A673 (cell line): ENCODE measurements at regions not wholly inside any gene's neighbourhood (a gene's known extent, or its start where the extent isn't known, plus 50 kb on each side); places are given as distances from the start of the nearest gene placed in this dataset.

Experiments
- BruUV-seq: library from RNA; stranded (reverse); fragments of 400-500 nt; replicated peaks from 2 replicates; lab custom pipeline; 2021; lab: Mats Ljungman, UMichigan
- CTCF ChIA-PET: fragments of 300-600 bp; sonication (Branson Sonifier 250); formaldehyde crosslinking; loops from one replicate; lab custom pipeline; 2022; ENCODE audit warnings: antibody characterized with exemption; lab: Charles Lee
- POLR2A ChIA-PET: fragments of 300-600 bp; sonication (Branson Sonifier 250); formaldehyde crosslinking; loops from one replicate; lab custom pipeline; 2022; ENCODE audit warnings: antibody characterized with exemption; ENCODE audit not compliant: low non-redundant PET; lab: Charles Lee
- DNase-seq: peaks from one replicate; pipeline ENCODE4 v3.0.0-alpha.2; 2015; ENCODE audit warnings: low spot score
- H3K27ac ChIP-seq: fragments of 200-600 bp; sonication (generic); 2 replicates; pipeline ENCODE4 v1.5.1; 2016; ENCODE audit warnings: mixed run types, low read depth, mild to moderate bottlenecking, mixed read lengths, antibody characterized with exemption, low read length; ENCODE audit not compliant: poor library complexity, severe bottlenecking
- H3K27me3 ChIP-seq: fragments of 200-600 bp; sonication (generic); replicated peaks from 2 replicates; pipeline ENCODE4 v1.6.1; 2017; ENCODE audit warnings: mixed run types, low read depth, mild to moderate bottlenecking, mixed read lengths, antibody characterized with exemption, low read length; ENCODE audit not compliant: insufficient read depth, poor library complexity
- H3K36me3 ChIP-seq: fragments of 200-600 bp; sonication (generic); 2 replicates; pipeline ENCODE4 v1.6.1; 2016; ENCODE audit warnings: mixed run types, mild to moderate bottlenecking, mixed read lengths, antibody characterized with exemption, low read length; ENCODE audit not compliant: insufficient read depth, poor library complexity, severe bottlenecking
- H3K4me1 ChIP-seq: fragments of 200-600 bp; sonication (generic); 2 replicates; pipeline ENCODE4 v1.6.1; 2017; ENCODE audit warnings: mixed run types, mild to moderate bottlenecking, mixed read lengths, antibody characterized with exemption, low read length; ENCODE audit not compliant: insufficient read depth, poor library complexity, severe bottlenecking
- H3K4me3 ChIP-seq: fragments of 200-600 bp; sonication (generic); 2 replicates; pipeline ENCODE4 v1.5.1; 2016; ENCODE audit warnings: low read depth, mixed run types, mild to moderate bottlenecking, mixed read lengths, low read length; ENCODE audit not compliant: poor library complexity, severe bottlenecking
- H3K9me3 ChIP-seq: fragments of 200-600 bp; sonication (generic); 2 replicates; pipeline ENCODE4 v1.6.1; 2016; ENCODE audit warnings: mixed run types, low read depth, mild to moderate bottlenecking, mixed read lengths, antibody characterized with exemption, low read length; ENCODE audit not compliant: poor library complexity, severe bottlenecking
- EZH2 ChIP-seq: fragments of 200-600 bp; sonication (generic); IDR thresholded peaks from 2 replicates; pipeline ENCODE4 v1.6.1; 2017; ENCODE audit warnings: borderline replicate concordance, low read depth, mild to moderate bottlenecking, mixed read lengths, antibody characterized with exemption, low read length; ENCODE audit not compliant: poor library complexity, severe bottlenecking
- intact Hi-C: fragments of 100-400 bp; cut with micrococcal nuclease; formaldehyde crosslinking; loops from one replicate; pipeline ENCODE4 v1.10.0; 2022; ENCODE audit not compliant: unreplicated experiment
- TF ChIP-seq, protein P1 (sequence below): fragments of 300-800, 200-600 bp; sonication (generic); conservative IDR thresholded peaks from 2 replicates; pipeline ENCODE4 v1.5.1; 2017; ENCODE audit warnings: low read depth, mild to moderate bottlenecking, antibody characterized with exemption, low read length, moderate library complexity, mixed read lengths

DNA sequence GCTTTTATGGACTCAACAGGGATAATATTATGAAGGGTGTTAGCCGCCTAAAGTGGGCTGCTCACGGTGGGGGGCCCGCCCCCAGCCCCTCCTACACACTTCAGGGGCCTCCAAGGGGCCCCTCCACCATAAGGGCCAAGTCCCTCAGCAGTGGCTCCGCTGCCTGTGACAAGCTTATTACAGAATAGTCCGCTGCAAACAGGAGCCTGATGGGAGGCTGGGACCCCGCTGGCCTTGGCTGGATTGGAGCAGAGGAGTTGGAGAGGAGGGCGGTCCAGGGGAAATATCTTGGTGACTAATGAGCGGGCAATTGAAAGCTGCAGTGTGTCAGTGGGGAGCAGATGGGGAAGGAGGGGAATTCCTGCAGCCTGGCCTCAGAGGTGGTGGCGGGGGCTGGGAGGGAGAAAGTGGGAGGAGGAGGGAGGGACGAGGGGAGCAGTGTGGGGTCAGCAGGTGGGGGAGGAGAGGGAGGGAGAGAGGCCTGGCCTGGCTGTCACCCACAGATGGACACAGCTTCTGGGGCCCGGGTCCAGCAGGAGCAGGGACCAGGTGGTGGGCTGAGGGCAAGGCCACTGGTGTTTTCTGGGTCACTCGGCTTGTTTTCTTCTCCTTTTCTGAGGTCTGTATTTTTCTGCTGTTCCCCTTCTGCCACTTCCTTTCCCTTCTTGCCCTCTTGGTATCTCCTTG is 57.6 kb upstream of the FOXP4 start:
- TF ChIP-seq EZH2 = no peak
- TF ChIP-seq, protein P1, sequence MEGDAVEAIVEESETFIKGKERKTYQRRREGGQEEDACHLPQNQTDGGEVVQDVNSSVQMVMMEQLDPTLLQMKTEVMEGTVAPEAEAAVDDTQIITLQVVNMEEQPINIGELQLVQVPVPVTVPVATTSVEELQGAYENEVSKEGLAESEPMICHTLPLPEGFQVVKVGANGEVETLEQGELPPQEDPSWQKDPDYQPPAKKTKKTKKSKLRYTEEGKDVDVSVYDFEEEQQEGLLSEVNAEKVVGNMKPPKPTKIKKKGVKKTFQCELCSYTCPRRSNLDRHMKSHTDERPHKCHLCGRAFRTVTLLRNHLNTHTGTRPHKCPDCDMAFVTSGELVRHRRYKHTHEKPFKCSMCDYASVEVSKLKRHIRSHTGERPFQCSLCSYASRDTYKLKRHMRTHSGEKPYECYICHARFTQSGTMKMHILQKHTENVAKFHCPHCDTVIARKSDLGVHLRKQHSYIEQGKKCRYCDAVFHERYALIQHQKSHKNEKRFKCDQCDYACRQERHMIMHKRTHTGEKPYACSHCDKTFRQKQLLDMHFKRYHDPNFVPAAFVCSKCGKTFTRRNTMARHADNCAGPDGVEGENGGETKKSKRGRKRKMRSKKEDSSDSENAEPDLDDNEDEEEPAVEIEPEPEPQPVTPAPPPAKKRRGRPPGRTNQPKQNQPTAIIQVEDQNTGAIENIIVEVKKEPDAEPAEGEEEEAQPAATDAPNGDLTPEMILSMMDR = no peak
- ChIA-PET POLR2A (no interaction called here), CTCF (no interaction called here)
- DNase-seq = no peak
- no TSS peak for BruUV-seq
- H3K4me3 ChIP-seq = no peak overlapping the region
- intact Hi-C loops = no loop called here
- H3K27ac ChIP-seq = no peak overlapping the region
- H3K36me3 ChIP-seq = no peaks in the 10 kb centered on the region
- H3K4me1 ChIP-seq = peaks cover 30% of the 10 kb centered on the region
- H3K9me3 ChIP-seq = no peaks in the 10 kb centered on the region
- H3K27me3 ChIP-seq = no peaks in the 10 kb centered on the region

DNA sequence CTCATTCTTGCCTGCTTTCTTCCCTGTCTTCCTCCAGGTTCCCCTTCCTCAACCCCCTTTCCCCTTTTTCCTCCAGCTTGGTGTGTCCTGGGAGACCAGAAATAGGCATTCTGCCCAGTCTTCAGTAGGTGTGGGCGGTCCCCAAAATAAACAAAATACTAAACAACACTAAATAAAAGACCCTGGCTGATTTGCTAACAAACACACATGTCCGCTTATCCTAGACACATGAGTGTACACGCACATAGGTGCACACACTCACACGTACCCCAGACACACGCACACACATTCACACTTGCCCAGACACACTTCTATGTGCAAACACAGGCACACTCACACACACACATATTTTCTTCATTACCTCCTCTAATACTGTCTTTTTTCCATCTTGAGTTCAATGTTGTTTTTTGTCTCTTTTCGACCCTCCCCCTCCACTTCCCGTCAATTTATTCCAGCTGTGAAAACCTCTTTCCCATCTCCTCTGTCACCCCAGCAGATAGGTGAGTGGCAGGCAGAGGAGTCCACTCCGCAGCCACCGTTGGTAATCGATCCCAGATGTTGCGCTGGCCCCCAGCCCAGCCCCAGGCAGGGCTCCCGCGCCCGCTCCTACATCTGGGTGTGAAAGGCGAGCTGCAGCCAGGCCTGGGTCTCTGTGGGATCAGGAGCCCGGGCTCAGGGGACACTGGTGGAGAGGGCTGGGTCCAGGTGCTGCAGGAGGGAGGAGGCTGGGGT is 56.9 kb upstream of the FOXP4 start:
- peaks cover 30% of the 10 kb centered on the region for H3K4me1 ChIP-seq
- TF ChIP-seq, protein P1 = no peak
- TF ChIP-seq EZH2 = no peak
- H3K4me3 ChIP-seq = no peak overlapping the region
- H3K36me3 ChIP-seq = no peaks in the 10 kb centered on the region
- ChIA-PET CTCF (no interaction called here), POLR2A (no interaction called here)
- no peaks in the 10 kb centered on the region for H3K27me3 ChIP-seq
- DNase-seq = peak; percentile 52
- BruUV-seq = no TSS peak
- no peak overlapping the region for H3K27ac ChIP-seq
- intact Hi-C loops = no loop called here
- no peaks in the 10 kb centered on the region for H3K9me3 ChIP-seq

DNA sequence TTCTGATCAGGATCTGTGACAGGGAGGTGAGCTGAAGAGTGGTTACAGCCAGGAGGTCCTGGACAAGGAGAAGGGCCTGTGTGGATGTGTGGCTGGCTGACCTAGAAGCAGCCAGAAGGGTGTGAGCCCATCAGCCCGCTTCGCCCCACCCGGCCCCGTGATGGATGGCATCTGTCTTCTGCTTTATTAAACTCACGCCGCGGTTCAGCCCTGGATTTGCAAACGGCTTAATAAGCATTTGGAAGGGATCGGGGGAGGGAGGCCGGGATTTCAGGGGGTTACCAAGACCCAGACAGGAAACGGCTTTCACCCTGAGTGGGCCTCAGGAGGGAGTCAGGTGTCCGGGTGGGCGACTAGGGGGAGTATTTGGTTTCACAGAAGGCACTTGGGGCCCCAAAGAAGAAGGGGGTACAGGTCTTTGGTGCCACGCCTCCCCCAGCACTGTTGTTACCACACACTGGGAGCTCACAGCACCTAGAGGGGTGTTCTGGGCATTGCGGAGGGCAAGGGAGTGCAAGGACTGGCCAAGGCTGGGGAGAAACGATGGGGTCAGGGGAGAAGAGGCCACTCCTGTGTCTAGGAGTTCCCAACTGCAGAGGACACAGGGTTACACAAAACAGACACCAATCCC is 53.8 kb upstream of the FOXP4 start:
- peaks cover 34% of the 10 kb centered on the region for H3K4me1 ChIP-seq
- CTCF ChIA-PET = no interaction called here

More for the DNA sequence above, 53.8 kb upstream of the FOXP4 start:
- no peak overlapping the region for H3K4me3 ChIP-seq
- TF ChIP-seq EZH2 = no peak
- no peaks in the 10 kb centered on the region for H3K9me3 ChIP-seq
- intact Hi-C loops = no loop called here
- BruUV-seq = no TSS peak
- POLR2A ChIA-PET = no interaction called here
- no peak for DNase-seq
- no peaks in the 10 kb centered on the region for H3K27me3 ChIP-seq
- no peaks in the 10 kb centered on the region for H3K36me3 ChIP-seq
- H3K27ac ChIP-seq = no peak overlapping the region
